Astrocyte (in vitro differentiated cells and primary cell): ENCODE measurements at regions not wholly inside any gene's neighbourhood (a gene's known extent, or its start where the extent isn't known, plus 50 kb on each side); places are given as distances from the start of the nearest gene placed in this dataset.

Source experiments
- CTCF ChIP-seq: IDR thresholded peaks from 2 replicates; pipeline ENCODE4 v1.5.1; 2011; ENCODE audit warnings: low read depth, mild to moderate bottlenecking, inconsistent platforms, low read length, moderate library complexity; ENCODE audit not compliant: insufficient read depth
- EZH2 ChIP-seq: IDR thresholded peaks from 2 replicates; pipeline ENCODE4 v1.6.1; 2012; ENCODE audit warnings: mild to moderate bottlenecking, low read length, inconsistent platforms; ENCODE audit not compliant: insufficient read depth

GRCh38 chr13:26987486-26988013, 184.1 kb downstream of the USP12 start:
- TF ChIP-seq CTCF, result no peak
- TF ChIP-seq EZH2, result no peak
